ENCODE measurements at regions not wholly inside any gene's neighbourhood (a gene's known extent, or its start where the extent isn't known, plus 50 kb on each side); places are given as distances from the start of the nearest gene placed in this dataset.

DNA sequence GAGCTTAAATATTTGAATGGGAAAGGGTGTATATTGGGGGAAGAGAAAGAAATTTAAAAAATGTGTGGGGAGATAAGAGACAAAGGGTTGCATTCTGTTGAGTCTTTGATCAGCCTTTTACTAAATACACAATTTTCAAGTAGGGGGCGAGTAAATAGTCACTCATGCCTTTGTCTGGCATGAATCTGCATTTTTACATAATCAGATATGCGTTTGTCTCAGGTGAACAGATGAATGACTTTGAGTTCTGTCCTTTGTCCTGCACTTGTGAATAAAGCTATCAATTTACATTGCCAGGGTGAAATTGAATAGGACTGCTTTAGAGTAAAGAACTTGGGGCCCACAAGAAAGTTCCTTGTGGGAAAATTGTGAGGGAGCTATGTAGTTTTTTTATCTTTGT is 523.6 kb upstream of the LUZP2 start:
- DNase-seq (ENCODE audit: low read depth, low spot score), result no peak
- H3K4me3 ChIP-seq (ENCODE audit: low read depth, low read length), result no peak overlapping the region
- in situ Hi-C loops (cut with HindIII; ENCODE audit: low sequenced_read_pairs), result no loop called here
- TF ChIP-seq, protein P1, sequence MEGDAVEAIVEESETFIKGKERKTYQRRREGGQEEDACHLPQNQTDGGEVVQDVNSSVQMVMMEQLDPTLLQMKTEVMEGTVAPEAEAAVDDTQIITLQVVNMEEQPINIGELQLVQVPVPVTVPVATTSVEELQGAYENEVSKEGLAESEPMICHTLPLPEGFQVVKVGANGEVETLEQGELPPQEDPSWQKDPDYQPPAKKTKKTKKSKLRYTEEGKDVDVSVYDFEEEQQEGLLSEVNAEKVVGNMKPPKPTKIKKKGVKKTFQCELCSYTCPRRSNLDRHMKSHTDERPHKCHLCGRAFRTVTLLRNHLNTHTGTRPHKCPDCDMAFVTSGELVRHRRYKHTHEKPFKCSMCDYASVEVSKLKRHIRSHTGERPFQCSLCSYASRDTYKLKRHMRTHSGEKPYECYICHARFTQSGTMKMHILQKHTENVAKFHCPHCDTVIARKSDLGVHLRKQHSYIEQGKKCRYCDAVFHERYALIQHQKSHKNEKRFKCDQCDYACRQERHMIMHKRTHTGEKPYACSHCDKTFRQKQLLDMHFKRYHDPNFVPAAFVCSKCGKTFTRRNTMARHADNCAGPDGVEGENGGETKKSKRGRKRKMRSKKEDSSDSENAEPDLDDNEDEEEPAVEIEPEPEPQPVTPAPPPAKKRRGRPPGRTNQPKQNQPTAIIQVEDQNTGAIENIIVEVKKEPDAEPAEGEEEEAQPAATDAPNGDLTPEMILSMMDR (IDR thresholded peaks at IDR 0.05; ENCODE audit: low read depth, low read length), result no peak

DNA sequence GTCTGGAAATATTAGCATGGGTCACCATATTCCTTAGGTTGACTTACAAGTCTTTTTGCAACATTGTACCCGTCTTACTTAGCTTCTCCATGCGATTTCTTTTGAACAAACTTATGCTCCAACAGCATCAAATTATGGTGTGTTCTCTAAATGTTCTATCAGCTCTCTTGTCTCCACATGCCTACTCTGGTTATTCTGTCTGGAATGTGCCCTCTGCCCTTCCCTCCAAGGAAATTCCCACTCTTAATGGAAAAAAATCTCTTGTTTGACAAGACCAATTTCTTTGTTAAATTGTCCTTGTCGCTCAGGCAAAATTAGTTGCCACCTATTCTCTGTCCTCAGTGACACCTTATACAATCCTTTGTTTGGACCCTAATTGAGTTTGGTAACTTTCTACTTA is 522.8 kb upstream of the LUZP2 start:
- no peak overlapping the region for H3K4me3 ChIP-seq (ENCODE audit: low read depth, low read length)
- TF ChIP-seq, protein P1 (IDR thresholded peaks at IDR 0.05; ENCODE audit: low read depth, low read length), result no peak
- in situ Hi-C loops (cut with HindIII; ENCODE audit: low sequenced_read_pairs), result no loop called here
- DNase-seq (ENCODE audit: low read depth, low spot score), result no peak

DNA sequence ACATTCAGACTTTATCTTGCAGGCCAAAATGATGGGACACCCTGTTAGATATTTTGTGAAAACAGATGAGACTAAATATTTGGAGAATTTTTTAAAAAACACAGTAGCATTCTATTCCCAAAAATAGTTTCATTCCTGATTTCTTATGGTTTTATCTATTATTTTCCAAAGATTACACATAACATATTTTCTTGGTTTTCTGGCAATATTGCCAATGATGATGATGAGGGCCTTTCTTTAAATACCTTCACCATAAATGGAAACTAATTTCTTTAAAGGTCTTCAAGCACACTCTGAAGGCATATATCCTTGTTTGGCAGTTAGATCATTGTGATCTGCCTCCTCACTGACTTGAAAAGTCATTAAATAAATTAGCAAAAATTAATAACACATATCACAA is 522.3 kb upstream of the LUZP2 start:
- in situ Hi-C loops (cut with HindIII; ENCODE audit: low sequenced_read_pairs), result no loop called here
- TF ChIP-seq, protein P1 (IDR thresholded peaks at IDR 0.05; ENCODE audit: low read depth, low read length), result no peak
- H3K4me3 ChIP-seq (ENCODE audit: low read depth, low read length), result no peak overlapping the region
- DNase-seq (ENCODE audit: low read depth, low spot score), result no peak

DNA sequence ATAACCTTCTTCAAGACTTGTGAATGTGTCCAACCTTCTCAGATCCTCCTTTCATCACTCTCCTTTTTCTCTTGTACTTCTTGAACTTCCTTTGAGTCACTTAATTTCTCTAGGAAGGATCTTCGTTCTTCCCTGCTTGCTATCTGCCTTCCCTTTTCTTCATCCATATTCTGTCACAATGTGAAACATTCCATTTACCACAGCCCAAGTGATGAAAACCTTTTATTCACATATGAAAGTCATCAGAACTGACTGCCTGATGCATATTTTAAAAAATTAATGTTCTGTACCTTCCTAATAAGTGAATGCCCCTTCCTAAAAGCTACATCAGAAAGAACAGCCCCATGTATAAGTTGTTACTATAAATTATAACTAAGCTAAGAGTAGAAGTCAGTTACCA is 520.4 kb upstream of the LUZP2 start:
- in situ Hi-C loops (cut with HindIII; ENCODE audit: low sequenced_read_pairs), result no loop called here
- TF ChIP-seq, protein P1 (IDR thresholded peaks at IDR 0.05; ENCODE audit: low read depth, low read length), result no peak

DNA sequence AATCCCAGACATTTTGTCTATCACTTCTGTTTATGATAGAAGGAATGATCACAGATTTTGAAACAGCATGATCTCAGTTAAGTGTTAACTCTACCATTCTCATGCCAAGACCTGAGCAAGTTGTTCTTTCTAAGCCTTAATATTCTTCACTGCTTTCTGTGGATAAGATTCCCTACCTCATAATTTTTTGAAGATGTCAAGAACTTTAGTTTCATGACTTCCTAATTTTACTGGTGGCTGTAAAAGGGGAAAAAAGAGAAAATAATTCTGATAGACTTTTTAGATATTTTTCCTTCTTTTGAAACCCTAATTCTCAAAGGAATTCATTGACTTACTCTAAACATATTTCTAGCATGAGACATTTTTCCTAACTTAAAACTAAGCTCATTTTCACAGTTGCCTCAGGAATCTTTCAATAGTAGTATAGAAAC is 520.0 kb upstream of the LUZP2 start:
- no peak overlapping the region for H3K4me3 ChIP-seq (ENCODE audit: low read depth, low read length)
- DNase-seq (ENCODE audit: low read depth, low spot score), result peak; percentile 78
- in situ Hi-C loops (cut with HindIII; ENCODE audit: low sequenced_read_pairs), result no loop called here
- TF ChIP-seq, protein P1 (IDR thresholded peaks at IDR 0.05; ENCODE audit: low read depth, low read length), result no peak

More for the DNA sequence above, 520.4 kb upstream of the LUZP2 start:
- H3K4me3 ChIP-seq (ENCODE audit: low read depth, low read length), result no peak overlapping the region
- peak; percentile 51 for DNase-seq (ENCODE audit: low read depth, low spot score)

DNA sequence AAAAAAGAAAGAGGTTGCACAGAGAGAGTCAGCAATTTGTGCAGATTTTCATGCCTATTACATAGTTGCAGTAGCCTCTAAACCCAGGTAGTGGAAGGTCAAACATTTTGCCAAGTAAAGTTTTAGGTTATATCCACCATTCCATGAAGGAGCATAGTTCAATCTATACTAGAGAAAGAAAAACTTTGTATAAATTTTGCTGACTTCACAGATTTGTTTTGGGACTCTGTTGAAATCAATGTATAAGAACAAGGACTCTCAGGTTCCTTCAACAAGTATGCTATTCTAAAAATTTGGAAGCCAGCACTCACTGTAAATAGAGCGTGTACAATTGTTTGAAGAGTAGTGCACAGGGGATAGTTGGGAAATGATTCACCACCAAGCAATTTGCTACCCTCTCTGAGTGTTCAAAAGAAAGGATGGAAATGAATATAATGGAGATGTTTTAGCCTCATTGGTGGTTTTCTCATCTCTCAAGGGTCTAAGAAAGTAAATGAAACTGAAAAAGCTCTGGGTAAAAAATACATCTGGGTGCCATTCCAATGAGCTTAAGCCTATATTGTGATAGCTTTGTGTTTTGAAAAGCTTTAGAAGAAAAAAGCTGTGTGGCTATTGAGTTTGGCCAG is 508.4 kb upstream of the LUZP2 start:
- DNase-seq (ENCODE audit: low read depth, low spot score), result peak; percentile 86
- TF ChIP-seq, protein P1 (IDR thresholded peaks at IDR 0.05; ENCODE audit: low read depth, low read length), result no peak
- in situ Hi-C loops (cut with HindIII; ENCODE audit: low sequenced_read_pairs), result no loop called here
- no peak overlapping the region for H3K4me3 ChIP-seq (ENCODE audit: low read depth, low read length)
